ENCODE measurements at regions not wholly inside any gene's neighbourhood (a gene's known extent, or its start where the extent isn't known, plus 50 kb on each side); places are given as distances from the start of the nearest gene placed in this dataset.

DNA sequence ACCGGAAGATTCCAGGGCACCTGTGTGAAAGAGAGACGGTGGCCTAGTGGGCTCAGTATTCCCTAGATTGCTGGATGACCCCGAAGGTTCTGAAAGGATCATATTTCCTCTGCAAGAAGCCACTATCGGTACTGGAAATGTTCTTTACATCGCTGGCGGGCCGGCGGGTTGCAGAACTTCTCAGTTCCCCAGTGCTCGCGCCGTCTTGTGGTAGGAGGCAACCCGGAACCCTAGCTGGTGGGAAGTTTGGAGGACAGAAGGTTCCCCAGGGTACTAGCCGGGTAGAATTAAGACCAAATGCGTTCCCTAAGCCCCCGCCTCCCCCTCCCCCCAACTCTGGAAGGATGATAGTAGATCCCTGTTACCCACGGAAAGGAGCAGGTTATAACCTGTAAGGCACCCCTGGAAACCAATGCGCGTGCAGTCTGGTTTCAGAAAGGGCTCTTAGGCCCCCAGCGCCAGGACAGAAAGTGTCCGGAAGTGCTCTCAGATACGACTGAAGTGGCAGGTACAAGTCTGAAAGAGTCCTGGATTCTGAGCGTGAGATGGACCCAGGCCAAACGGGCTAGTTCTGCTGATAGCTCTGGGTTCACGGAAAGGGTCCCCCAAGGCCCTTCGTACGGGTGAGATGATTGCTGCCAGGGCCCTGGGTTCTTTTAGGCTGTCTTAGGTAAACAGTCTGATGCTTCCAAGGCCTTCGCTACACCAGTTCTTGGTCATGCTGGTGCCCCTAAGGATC lies 61.7 kb upstream of the DCAF8L1 start:
- TF ChIP-seq, protein P1, sequence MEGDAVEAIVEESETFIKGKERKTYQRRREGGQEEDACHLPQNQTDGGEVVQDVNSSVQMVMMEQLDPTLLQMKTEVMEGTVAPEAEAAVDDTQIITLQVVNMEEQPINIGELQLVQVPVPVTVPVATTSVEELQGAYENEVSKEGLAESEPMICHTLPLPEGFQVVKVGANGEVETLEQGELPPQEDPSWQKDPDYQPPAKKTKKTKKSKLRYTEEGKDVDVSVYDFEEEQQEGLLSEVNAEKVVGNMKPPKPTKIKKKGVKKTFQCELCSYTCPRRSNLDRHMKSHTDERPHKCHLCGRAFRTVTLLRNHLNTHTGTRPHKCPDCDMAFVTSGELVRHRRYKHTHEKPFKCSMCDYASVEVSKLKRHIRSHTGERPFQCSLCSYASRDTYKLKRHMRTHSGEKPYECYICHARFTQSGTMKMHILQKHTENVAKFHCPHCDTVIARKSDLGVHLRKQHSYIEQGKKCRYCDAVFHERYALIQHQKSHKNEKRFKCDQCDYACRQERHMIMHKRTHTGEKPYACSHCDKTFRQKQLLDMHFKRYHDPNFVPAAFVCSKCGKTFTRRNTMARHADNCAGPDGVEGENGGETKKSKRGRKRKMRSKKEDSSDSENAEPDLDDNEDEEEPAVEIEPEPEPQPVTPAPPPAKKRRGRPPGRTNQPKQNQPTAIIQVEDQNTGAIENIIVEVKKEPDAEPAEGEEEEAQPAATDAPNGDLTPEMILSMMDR (conservative IDR thresholded peaks at IDR 0.05), result no peak
- no peak for TF ChIP-seq EZH2 (IDR thresholded peaks at IDR 0.05; ENCODE audit: low read depth)

Measured in PC-9 (cell line).